H1 (cell line): ENCODE measurements at regions not wholly inside any gene's neighbourhood (a gene's known extent, or its start where the extent isn't known, plus 50 kb on each side); places are given as distances from the start of the nearest gene placed in this dataset.

Source experiments
- CTBP2 ChIP-seq: IDR thresholded peaks from 2 replicates; pipeline ENCODE4 v1.7.0; 2011; ENCODE audit warnings: borderline replicate concordance, mild to moderate bottlenecking, moderate library complexity, mixed read lengths, low read length; ENCODE audit not compliant: insufficient read depth, insufficient read length
- CTCF ChIP-seq, 3 experiments: IDR thresholded peaks; 1 replicate in 2 of 3; 2 replicates in 1 of 3; pipeline versions ENCODE4 v1.5.1 to v1.6.1; 2011; ENCODE audit warnings: low read length in 3 of 3, mild to moderate bottlenecking in 3 of 3, inconsistent platforms in 2 of 3, low read depth in 1 of 3, moderate library complexity in 1 of 3; ENCODE audit not compliant: insufficient read depth in 1 of 3; ENCODE audit errors: control extremely low read depth in 1 of 3
- RXRA ChIP-seq: IDR thresholded peaks from 2 replicates; pipeline ENCODE4 v1.6.1; 2011; ENCODE audit warnings: low read depth, mild to moderate bottlenecking, low read length, moderate library complexity; ENCODE audit not compliant: insufficient read depth

GRCh38 chr5:39799242-39799641 lies 374.5 kb upstream of the DAB2 start:
- TF ChIP-seq CTCF (IDR thresholded peaks at IDR 0.05; ENCODE audit: control extremely low read depth in 1 of 3, insufficient read depth in 1 of 3, low read depth in 1 of 3, low read length in 3 of 3) (no peak), CTBP2 (no peak), RXRA (no peak)
